Cardiac muscle cell (in vitro differentiated cells and primary cell): ENCODE measurements at regions not wholly inside any gene's neighbourhood (a gene's known extent, or its start where the extent isn't known, plus 50 kb on each side); places are given as distances from the start of the nearest gene placed in this dataset.

Experiments used
- DNase-seq, 2 donors: peaks; one replicate each; pipeline versions ENCODE4 v3.0.0 to v3.0.0-alpha.2; 2010 to 2017; ENCODE audit warnings: low read depth in 1 of 2, low spot score in 1 of 2
- H3K27ac ChIP-seq: fragments of 200-600 bp; sonication (generic); 2 replicates; pipeline ENCODE4 v1.5.1; 2016
- H3K27me3 ChIP-seq: fragments of 200-600 bp; sonication (generic); 2 replicates; pipeline ENCODE4 v1.6.0; 2016; ENCODE audit warnings: control low read depth
- H3K36me3 ChIP-seq: fragments of 200-600 bp; sonication (generic); 2 replicates; pipeline ENCODE4 v1.5.1; 2016; ENCODE audit warnings: control low read depth
- H3K4me1 ChIP-seq: fragments of 200-600 bp; sonication (generic); 2 replicates; pipeline ENCODE4 v1.8.1; 2017; ENCODE audit warnings: low read depth, mild to moderate bottlenecking, mixed run types
- H3K4me3 ChIP-seq: fragments of 200-600 bp; sonication (generic); 2 replicates; pipeline ENCODE4 v1.5.1; 2016; ENCODE audit warnings: mild to moderate bottlenecking
- H3K9me3 ChIP-seq: fragments of 200-600 bp; sonication (generic); 2 replicates; pipeline ENCODE4 v1.5.1; 2017; ENCODE audit warnings: low read depth, mild to moderate bottlenecking, control low read depth
- CTCF ChIP-seq: IDR thresholded peaks from 2 replicates; pipeline ENCODE4 v1.5.1; 2012; ENCODE audit warnings: low read depth, mild to moderate bottlenecking, low read length

GRCh38 chr2:181176540-181176939 lies 196.1 kb downstream of the UBE2E3 start:
- H3K9me3 ChIP-seq = no peaks in the 10 kb centered on the region

GRCh38 chr2:181177376-181177775 lies 197.0 kb downstream of the UBE2E3 start:
- DNase-seq = no peak

More at GRCh38 chr2:181176540-181176939, 196.1 kb downstream of the UBE2E3 start:
- no peak for TF ChIP-seq CTCF
- DNase-seq = no peak
- H3K4me3 ChIP-seq = no peak overlapping the region
- H3K4me1 ChIP-seq = peaks cover 3% of the 10 kb centered on the region
- H3K36me3 ChIP-seq = no peaks in the 10 kb centered on the region
- no peak overlapping the region for H3K27ac ChIP-seq
- no peaks in the 10 kb centered on the region for H3K27me3 ChIP-seq

GRCh38 chr2:181178130-181178529 lies 197.7 kb downstream of the UBE2E3 start:
- Histone ChIP-seq H3K36me3 (no peaks in the 10 kb centered on the region), H3K27ac (no peak overlapping the region), H3K4me1 (peaks cover 3% of the 10 kb centered on the region), H3K4me3 (no peak overlapping the region), H3K9me3 (no peaks in the 10 kb centered on the region), H3K27me3 (no peaks in the 10 kb centered on the region)
- DNase-seq = no peak
- no peak for TF ChIP-seq CTCF

More at GRCh38 chr2:181177376-181177775, 197.0 kb downstream of the UBE2E3 start:
- no peak for TF ChIP-seq CTCF
- Histone ChIP-seq H3K4me3 (no peak overlapping the region), H3K27me3 (no peaks in the 10 kb centered on the region), H3K27ac (no peak overlapping the region), H3K36me3 (no peaks in the 10 kb centered on the region), H3K9me3 (no peaks in the 10 kb centered on the region), H3K4me1 (peaks cover 3% of the 10 kb centered on the region)

- DNase-seq = peak in 1 of 2 donors; percentile 24
- TF ChIP-seq CTCF = peak; percentile 44
- H3K9me3 ChIP-seq = no peaks in the 10 kb centered on the region
- no peak overlapping the region for H3K4me3 ChIP-seq
- no peak overlapping the region for H3K27ac ChIP-seq
- H3K4me1 ChIP-seq = peaks cover 3% of the 10 kb centered on the region
- H3K27me3 ChIP-seq = no peaks in the 10 kb centered on the region
- no peaks in the 10 kb centered on the region for H3K36me3 ChIP-seq
Observed at GRCh38 chr2:181178823-181179412, 198.5 kb downstream of the UBE2E3 start.

GRCh38 chr2:181183878-181184542 lies 203.6 kb downstream of the UBE2E3 start:
- Histone ChIP-seq H3K9me3 (no peaks in the 10 kb centered on the region), H3K36me3 (no peaks in the 10 kb centered on the region), H3K27me3 (no peaks in the 10 kb centered on the region), H3K4me3 (no peak overlapping the region), H3K27ac (no peak overlapping the region), H3K4me1 (no peaks in the 10 kb centered on the region)
- no peak for TF ChIP-seq CTCF
- DNase-seq = peak in 1 of 2 donors; percentile 46
